ENCODE measurements at regions not wholly inside any gene's neighbourhood (a gene's known extent, or its start where the extent isn't known, plus 50 kb on each side); places are given as distances from the start of the nearest gene placed in this dataset.

DNA sequence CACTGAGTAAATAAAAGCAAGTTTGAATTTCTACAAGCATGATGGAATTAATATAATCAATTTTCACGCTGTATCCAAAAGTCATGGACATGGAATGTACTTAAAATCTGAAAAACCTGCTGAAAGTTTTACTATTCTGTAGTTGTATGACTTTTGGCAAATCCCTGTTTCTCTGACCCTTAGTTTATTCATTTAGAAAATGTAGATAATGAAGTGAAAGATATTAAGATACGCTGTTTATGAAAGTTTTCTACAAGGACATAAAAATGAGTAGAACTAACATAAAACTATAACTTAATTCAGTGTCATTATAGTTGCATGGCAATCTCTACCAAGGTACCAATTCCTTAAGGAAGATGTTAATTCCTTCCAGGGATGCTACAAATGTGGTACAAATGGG is 363.2 kb upstream of the MPDZ start:
- WGBS, 2 donors, result 87 to 93% methylated on average over 2 of the region's 2 CpGs

DNA sequence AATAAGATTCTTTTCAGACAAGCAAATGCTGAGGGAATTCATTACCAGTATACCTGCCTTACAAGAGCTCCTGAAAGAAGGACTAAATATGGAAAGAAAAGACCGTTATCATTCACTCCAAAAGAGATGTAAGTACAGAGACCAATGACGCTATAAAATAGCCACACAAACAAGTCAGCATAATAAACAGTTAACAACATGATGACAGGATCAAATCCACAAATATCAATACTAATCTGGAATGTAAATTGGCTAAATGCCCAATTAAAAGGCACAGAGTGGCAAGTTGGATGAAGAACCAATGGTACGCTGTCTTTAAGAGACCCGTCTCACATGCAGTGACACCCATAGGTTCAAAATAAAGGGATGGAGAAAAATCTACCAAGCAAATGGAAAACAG is 349.6 kb upstream of the MPDZ start:
- no peaks in the 10 kb centered on the region for H3K4me1 ChIP-seq
- intact Hi-C loops (cut with DNase I), result no loop called here

More for the DNA sequence above, 363.2 kb upstream of the MPDZ start:
- Histone ChIP-seq H3K4me3 (no peak overlapping the region), H3K36me3 (no peaks in the 10 kb centered on the region), H3K9me3 (peaks cover 0 to 2% (median 0%) of the 10 kb centered on the region in 4 donors), H3K4me1 (peaks cover 0 to 14% (median 4%) of the 10 kb centered on the region in 4 donors), H3K27ac (no peak overlapping the region), H3K27me3 (no peaks in the 10 kb centered on the region)
- TF ChIP-seq POLR2AphosphoS5 (IDR thresholded peaks at IDR 0.05) (no peak), POLR2A (IDR thresholded peaks at IDR 0.05) (no peak), EP300 (IDR thresholded peaks at IDR 0.05) (no peak)
- TF ChIP-seq, protein P1, sequence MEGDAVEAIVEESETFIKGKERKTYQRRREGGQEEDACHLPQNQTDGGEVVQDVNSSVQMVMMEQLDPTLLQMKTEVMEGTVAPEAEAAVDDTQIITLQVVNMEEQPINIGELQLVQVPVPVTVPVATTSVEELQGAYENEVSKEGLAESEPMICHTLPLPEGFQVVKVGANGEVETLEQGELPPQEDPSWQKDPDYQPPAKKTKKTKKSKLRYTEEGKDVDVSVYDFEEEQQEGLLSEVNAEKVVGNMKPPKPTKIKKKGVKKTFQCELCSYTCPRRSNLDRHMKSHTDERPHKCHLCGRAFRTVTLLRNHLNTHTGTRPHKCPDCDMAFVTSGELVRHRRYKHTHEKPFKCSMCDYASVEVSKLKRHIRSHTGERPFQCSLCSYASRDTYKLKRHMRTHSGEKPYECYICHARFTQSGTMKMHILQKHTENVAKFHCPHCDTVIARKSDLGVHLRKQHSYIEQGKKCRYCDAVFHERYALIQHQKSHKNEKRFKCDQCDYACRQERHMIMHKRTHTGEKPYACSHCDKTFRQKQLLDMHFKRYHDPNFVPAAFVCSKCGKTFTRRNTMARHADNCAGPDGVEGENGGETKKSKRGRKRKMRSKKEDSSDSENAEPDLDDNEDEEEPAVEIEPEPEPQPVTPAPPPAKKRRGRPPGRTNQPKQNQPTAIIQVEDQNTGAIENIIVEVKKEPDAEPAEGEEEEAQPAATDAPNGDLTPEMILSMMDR (IDR thresholded peaks at IDR 0.05), result no peak
- intact Hi-C loops (cut with DNase I), result no loop called here
- DNase-seq, result no peak

DNA sequence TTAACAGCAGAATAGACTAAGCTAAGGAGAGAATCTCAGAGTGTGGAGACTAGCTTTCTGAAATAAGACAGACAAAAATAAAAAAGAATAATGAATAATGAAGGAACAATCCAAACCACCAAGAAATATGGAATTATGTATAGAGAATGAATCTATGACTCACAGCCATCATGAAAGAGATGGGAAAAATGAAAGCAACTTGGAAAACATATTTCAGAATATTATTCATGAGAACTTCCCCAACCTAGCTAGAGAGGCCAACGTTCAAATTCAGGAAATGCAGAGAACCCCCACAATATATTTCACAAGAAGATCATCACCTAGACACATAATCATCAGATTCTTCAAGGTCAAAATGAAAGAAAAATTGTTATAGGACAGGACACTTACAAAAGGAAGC is 349.0 kb upstream of the MPDZ start:
- WGBS, 2 donors, result 63 to 68% methylated on average over 1 of the region's 1 CpG
- TF ChIP-seq EP300 (IDR thresholded peaks at IDR 0.05) (no peak), POLR2A (IDR thresholded peaks at IDR 0.05) (no peak)
- H3K27ac ChIP-seq, result no peak overlapping the region
- DNase-seq, result no peak
- H3K4me1 ChIP-seq, result no peaks in the 10 kb centered on the region
- no peaks in the 10 kb centered on the region for H3K27me3 ChIP-seq
- no peaks in the 10 kb centered on the region for H3K36me3 ChIP-seq
- intact Hi-C loops (cut with DNase I), result no loop called here
- H3K9me3 ChIP-seq, result no peaks in the 10 kb centered on the region
- H3K4me3 ChIP-seq, result no peak overlapping the region

More for the DNA sequence above, 349.6 kb upstream of the MPDZ start:
- DNase-seq, result no peak
- TF ChIP-seq POLR2AphosphoS5 (IDR thresholded peaks at IDR 0.05), result no peak
- no peak for TF ChIP-seq POLR2A (IDR thresholded peaks at IDR 0.05)
- TF ChIP-seq EP300 (IDR thresholded peaks at IDR 0.05), result no peak
- TF ChIP-seq, protein P1 (IDR thresholded peaks at IDR 0.05), result no peak
- 84 to 94% methylated on average over 4 of the region's 4 CpGs for WGBS, 2 donors
- Histone ChIP-seq H3K27me3 (no peaks in the 10 kb centered on the region), H3K4me3 (no peak overlapping the region), H3K36me3 (no peaks in the 10 kb centered on the region), H3K9me3 (no peaks in the 10 kb centered on the region), H3K27ac (no peak overlapping the region)

DNA sequence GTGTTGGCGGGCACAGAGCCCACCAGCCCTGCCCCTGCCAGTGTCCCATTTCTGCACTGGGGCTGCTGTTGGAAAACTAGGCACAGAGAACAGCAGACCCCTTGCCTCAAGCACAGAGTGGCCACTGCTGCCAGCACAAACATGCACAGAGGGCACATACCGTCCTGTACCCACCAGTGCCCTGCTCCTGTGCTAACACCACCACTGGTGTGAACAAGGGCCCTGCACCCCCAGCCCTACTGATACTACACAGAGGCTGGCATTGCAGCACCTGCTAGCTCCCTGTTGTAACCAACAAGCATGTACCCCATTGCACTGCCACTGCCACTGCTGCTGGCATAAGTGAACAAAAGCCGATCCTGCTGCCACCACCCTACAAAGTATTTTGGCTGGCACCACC is 348.0 kb upstream of the MPDZ start:
- no peaks in the 10 kb centered on the region for H3K27me3 ChIP-seq
- no peaks in the 10 kb centered on the region for H3K9me3 ChIP-seq
- TF ChIP-seq, protein P1 (IDR thresholded peaks at IDR 0.05), result no peak
- TF ChIP-seq POLR2A (IDR thresholded peaks at IDR 0.05) (no peak), EP300 (IDR thresholded peaks at IDR 0.05) (no peak), POLR2AphosphoS5 (IDR thresholded peaks at IDR 0.05) (no peak)
- intact Hi-C loops (cut with DNase I), result no loop called here
- DNase-seq, result no peak
- H3K4me3 ChIP-seq, result no peak overlapping the region
- no peaks in the 10 kb centered on the region for H3K36me3 ChIP-seq
- H3K27ac ChIP-seq, result no peak overlapping the region
- 95 to 98% methylated on average over 3 of the region's 3 CpGs for WGBS, 2 donors
- H3K4me1 ChIP-seq, result no peaks in the 10 kb centered on the region

DNA sequence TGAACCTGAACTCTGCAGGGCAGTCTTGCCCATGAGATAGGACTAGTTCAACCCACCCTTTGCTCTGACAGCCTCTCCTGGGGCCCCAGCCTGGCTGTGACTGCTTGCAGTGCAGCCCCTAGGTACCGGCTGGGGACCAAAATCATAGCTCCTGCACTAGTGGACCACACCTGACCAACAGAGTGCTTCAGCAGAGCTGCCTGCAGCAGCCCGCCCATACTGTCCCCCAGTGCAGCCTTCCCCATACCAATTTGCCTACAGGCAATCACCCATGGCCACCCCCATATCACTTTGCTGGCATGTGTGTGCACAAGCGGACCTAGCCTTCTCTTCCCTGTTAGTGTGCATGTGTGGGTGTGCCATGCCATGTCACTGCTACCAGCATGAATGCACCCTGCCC is 347.6 kb upstream of the MPDZ start:
- TF ChIP-seq POLR2A (IDR thresholded peaks at IDR 0.05) (no peak), POLR2AphosphoS5 (IDR thresholded peaks at IDR 0.05) (no peak), EP300 (IDR thresholded peaks at IDR 0.05) (no peak)
- TF ChIP-seq, protein P1 (IDR thresholded peaks at IDR 0.05), result no peak
- Histone ChIP-seq H3K9me3 (no peaks in the 10 kb centered on the region), H3K4me1 (peaks cover 0 to 3% (median under 1%) of the 10 kb centered on the region in 4 donors), H3K27me3 (no peaks in the 10 kb centered on the region), H3K4me3 (no peak overlapping the region), H3K27ac (no peak overlapping the region), H3K36me3 (no peaks in the 10 kb centered on the region)
- DNase-seq, result no peak
- intact Hi-C loops (cut with DNase I), result no loop called here
- WGBS, 2 donors, result 91 to 92% methylated on average over 3 of the region's 3 CpGs

Measured in sigmoid colon (tissue), 6 donors.